HepG2 (cell line): ENCODE measurements at regions not wholly inside any gene's neighbourhood (a gene's known extent, or its start where the extent isn't known, plus 50 kb on each side); places are given as distances from the start of the nearest gene placed in this dataset.

Experiments used
- ATAC-seq: fragments of 200-7000 bp; cut with Tn5 transposase; 3 replicates; pipeline ENCODE4 v1.9.1; 2020; ENCODE audit warnings: mild to moderate bottlenecking, moderate library complexity
- BruUV-seq: library from RNA; stranded (reverse); fragments of 400-500 nt; replicated peaks from 2 replicates; lab custom pipeline; 2021; lab: Mats Ljungman, UMichigan
- CTCF ChIA-PET: fragments of 300-600 bp; formaldehyde crosslinking; extraction: SDS; loops from one replicate; lab custom pipeline; 2021; ENCODE audit warnings: low total read pairs, inconsistent platforms, low intra/inter-chr PET ratio; lab: Yijun Ruan, JAX
- POLR2A ChIA-PET: fragments of 350-600 bp; sonication (Branson Sonifier 250); formaldehyde crosslinking; loops from one replicate; lab custom pipeline; 2020; ENCODE audit warnings: antibody characterized with exemption, inconsistent platforms; lab: Yijun Ruan, JAX
- DNase-seq: peaks from one replicate; pipeline ENCODE4 v3.0.0-alpha.2; 2015; ENCODE audit warnings: low spot score
- FAIRE-seq: peaks from 3 replicates; lab custom pipeline; 2011; peaks lifted over from hg19 to GRCh38; lab: Jason Lieb, UNC
- H2AFZ ChIP-seq: one replicate; pipeline ENCODE4 v1.6.1; 2011; ENCODE audit warnings: low read length, inconsistent platforms
- H3K27ac ChIP-seq: fragments of 300-600 bp; 3 replicates; pipeline ENCODE4 v1.8.0; 2011; ENCODE audit warnings: mixed run types, mild to moderate bottlenecking, mixed read lengths, low read length, inconsistent platforms; ENCODE audit not compliant: insufficient read depth; ENCODE audit errors: extremely low read length
- H3K27me3 ChIP-seq, 2 experiments: fragments of 200-600 bp in 1 of 2; 2 replicates in 1 of 2; 3 replicates in 1 of 2; pipeline versions ENCODE4 v1.6.0 to v1.8.0; 2011; ENCODE audit warnings: low read length in 2 of 2, mild to moderate bottlenecking in 2 of 2, moderate library complexity in 2 of 2, inconsistent platforms in 1 of 2; ENCODE audit not compliant: insufficient read depth in 2 of 2, control insufficient read depth in 1 of 2
- H3K36me3 ChIP-seq, 2 experiments: fragments of 200-600 bp in 1 of 2; replicated peaks in 1 of 2; 2 replicates in 1 of 2; 3 replicates in 1 of 2; pipeline versions ENCODE4 v1.5.1 to v1.8.0; 2011; ENCODE audit warnings: low read length in 2 of 2, inconsistent platforms in 1 of 2; ENCODE audit not compliant: insufficient read depth in 2 of 2, control insufficient read depth in 1 of 2
- H3K4me1 ChIP-seq: 2 replicates; pipeline ENCODE4 v1.5.1; 2012; ENCODE audit warnings: low read length, inconsistent platforms; ENCODE audit not compliant: insufficient read depth
- H3K4me2 ChIP-seq: 2 replicates; pipeline ENCODE4 v1.6.0; 2011; ENCODE audit warnings: low read depth, low read length, inconsistent platforms
- H3K4me3 ChIP-seq, 3 experiments: fragments of 200-600 bp in 1 of 3; sonication (generic), shearing (Covaris generic) in 1 of 3; replicated peaks in 1 of 3; 2 replicates each; pipeline ENCODE4 v1.5.1; 2011 to 2016; ENCODE audit warnings: low read length in 3 of 3, inconsistent platforms in 2 of 3, low read depth in 2 of 3, mild to moderate bottlenecking in 2 of 3, control low read depth in 1 of 3, mixed read lengths in 1 of 3; ENCODE audit not compliant: insufficient read depth in 1 of 3
- H3K79me2 ChIP-seq: one replicate; pipeline ENCODE4 v1.6.1; 2011; ENCODE audit warnings: low read length, inconsistent platforms; ENCODE audit not compliant: insufficient read depth
- H3K9ac ChIP-seq: 2 replicates; pipeline ENCODE4 v1.6.0; 2011; ENCODE audit warnings: mild to moderate bottlenecking, low read depth, low read length, inconsistent platforms; ENCODE audit not compliant: insufficient read depth
- H3K9me3 ChIP-seq: 2 replicates; pipeline ENCODE4 v1.5.1; 2012; ENCODE audit warnings: mild to moderate bottlenecking, low read length
- H4K20me1 ChIP-seq: 2 replicates; pipeline ENCODE4 v1.6.0; 2011; ENCODE audit warnings: inconsistent platforms, mild to moderate bottlenecking, low read length, moderate library complexity; ENCODE audit not compliant: insufficient read depth
- EED ChIP-seq: sonication (generic); formaldehyde crosslinking; IDR thresholded peaks from 2 replicates; pipeline ENCODE4 v1.5.0; 2020; ENCODE audit warnings: mild to moderate bottlenecking, missing genetic modification reagents
- HMGXB4 ChIP-seq, 2 experiments: sonication (generic) in 1 of 2; formaldehyde crosslinking in 1 of 2; IDR thresholded peaks; 2 replicates each; pipeline versions ENCODE4 v1.4.0 to v1.6.1; 2018 to 2020; ENCODE audit warnings: missing genetic modification reagents in 2 of 2, borderline replicate concordance in 1 of 2, low read depth in 1 of 2, mild to moderate bottlenecking in 1 of 2, missing biosample characterization in 1 of 2
- KDM5A ChIP-seq: fragments of 200-600 bp; sonication (generic); IDR thresholded peaks from 2 replicates; pipeline ENCODE4 v1.7.0; 2018; ENCODE audit warnings: antibody characterized with exemption, mild to moderate bottlenecking, low read length, borderline replicate concordance
- MTF1 ChIP-seq: sonication (generic); formaldehyde crosslinking; IDR thresholded peaks from 2 replicates; pipeline ENCODE4 v1.5.0; 2020; ENCODE audit warnings: missing genetic modification reagents
- TFE3 ChIP-seq: IDR thresholded peaks from 2 replicates; pipeline ENCODE4 v1.6.1; 2016
- ZBTB49 ChIP-seq: sonication (generic); formaldehyde crosslinking; IDR thresholded peaks from 2 replicates; pipeline ENCODE4 v1.4.0; 2020; ENCODE audit warnings: missing genetic modification reagents, borderline replicate concordance
- ZNF121 ChIP-seq: sonication (generic); formaldehyde crosslinking; IDR thresholded peaks from 2 replicates; pipeline ENCODE4 v1.5.0; 2020; ENCODE audit warnings: mild to moderate bottlenecking, missing genetic modification reagents
- ZNF3 ChIP-seq: IDR thresholded peaks from 2 replicates; pipeline ENCODE4 v1.7.0; 2017; ENCODE audit warnings: inconsistent platforms
- ZNF503 ChIP-seq: sonication (generic); formaldehyde crosslinking; IDR thresholded peaks from 2 replicates; pipeline ENCODE4 v1.4.0; 2020; ENCODE audit warnings: missing genetic modification reagents
- ZNF512 ChIP-seq: sonication (generic); formaldehyde crosslinking; IDR thresholded peaks from 2 replicates; pipeline ENCODE4 v1.4.0; 2020; ENCODE audit warnings: mild to moderate bottlenecking, missing genetic modification reagents
- ZNF557 ChIP-seq: sonication (generic); formaldehyde crosslinking; IDR thresholded peaks from 2 replicates; pipeline ENCODE4 v1.4.0; 2020; ENCODE audit warnings: missing genetic modification reagents
- ZNF564 ChIP-seq: sonication (generic); formaldehyde crosslinking; IDR thresholded peaks from 2 replicates; pipeline ENCODE4 v1.8.1; 2023; ENCODE audit warnings: mild to moderate bottlenecking, missing genetic modification reagents
- WGBS: methylation state at CpG from one replicate; pipeline ENCODE4 v1.1.6; 2017; ENCODE audit warnings: low lambda C conversion rate; 5-methylcytosine and 5-hydroxymethylcytosine counted together
- in situ Hi-C: cut with HindIII; loops from 2 replicates; pipeline ENCODE4 v1.10.0; 2017; ENCODE audit warnings: low pct_unique_long_range_greater_than_20kb; ENCODE audit not compliant: extremely low pct_ligation_motif_present
- intact Hi-C: fragments of 100-400 bp; cut with micrococcal nuclease; formaldehyde crosslinking; loops from one replicate; pipeline ENCODE4 v1.10.0; 2022; ENCODE audit not compliant: unreplicated experiment

- ChIA-PET POLR2A (no interaction called here), CTCF (no interaction called here)
- Histone ChIP-seq H3K36me3 (no peaks in the 10 kb centered on the region), H3K4me1 (no peaks in the 10 kb centered on the region), H3K27me3 (no peaks in the 10 kb centered on the region; a peak in 1 of 5 replicates), H3K27ac (no peak overlapping the region), H2AFZ (no peak overlapping the region), H3K9ac (no peak overlapping the region), H3K4me2 (no peak overlapping the region), H4K20me1 (no peaks in the 10 kb centered on the region), H3K79me2 (no peaks in the 10 kb centered on the region), H3K4me3 (no peak overlapping the region), H3K9me3 (no peaks in the 10 kb centered on the region)
- 34% methylated on average over 12 of the region's 18 CpGs for WGBS
- ATAC-seq = no peak
- in situ Hi-C loops (no loop called here), intact Hi-C loops (no loop called here)
- no TSS peak for BruUV-seq
- no peak for FAIRE-seq
- no peak for DNase-seq
- TF ChIP-seq ZBTB49 (CRISPR knock-in tag) = no peak
- no peak for TF ChIP-seq MTF1 (CRISPR knock-in tag)
- TF ChIP-seq HMGXB4 (CRISPR knock-in tag; IDR thresholded peaks at IDR 0.05; ENCODE audit: borderline replicate concordance in 1 of 2, low read depth in 1 of 2) = no peak
- TF ChIP-seq ZNF512 (CRISPR knock-in tag) = no peak
- no peak for TF ChIP-seq EED (CRISPR knock-in tag)
- no peak for TF ChIP-seq ZNF121 (CRISPR knock-in tag)
- TF ChIP-seq ZNF3 (CRISPR knock-in tag) = no peak
- TF ChIP-seq ZNF564 (CRISPR knock-in tag) = no peak
- TF ChIP-seq ZNF503 (CRISPR knock-in tag) = no peak
- no peak for TF ChIP-seq KDM5A
- TF ChIP-seq TFE3 (CRISPR knock-in tag) = no peak
- TF ChIP-seq ZNF557 (CRISPR knock-in tag) = no peak
Measured at GRCh38 chr10:2165771-2166460, 428.6 kb upstream of the ADARB2 start.
